Testis (tissue), 2 donors: ENCODE measurements at regions not wholly inside any gene's neighbourhood (a gene's known extent, or its start where the extent isn't known, plus 50 kb on each side); places are given as distances from the start of the nearest gene placed in this dataset.
"Not testable (repeated sequence)": the region's sequence is repeated elsewhere in the genome, so short reads cannot be mapped to it uniquely, and the experiment has no call there.

ENCODE experiments used
- DNase-seq: peaks from one replicate; pipeline ENCODE4 v3.0.0-alpha.2; 2019
- H3K27ac ChIP-seq, 2 donors: fragments of 200-600 bp; sonication (generic); one replicate each; pipeline ENCODE4 v1.5.1; 2019
- H3K27me3 ChIP-seq: fragments of 200-600 bp; sonication (generic); one replicate; pipeline ENCODE4 v1.5.1; 2019
- H3K36me3 ChIP-seq: fragments of 200-600 bp; sonication (generic); one replicate; pipeline ENCODE4 v1.5.1; 2017; ENCODE audit warnings: low read depth; ENCODE audit errors: missing control alignments
- H3K4me1 ChIP-seq: fragments of 200-600 bp; sonication (generic); one replicate; pipeline ENCODE4 v1.5.1; 2019
- H3K4me3 ChIP-seq, 2 donors: fragments of 200-600 bp; sonication (generic); one replicate each; pipeline ENCODE4 v1.5.1; 2017 to 2019
- H3K9me3 ChIP-seq: fragments of 200-600 bp; sonication (generic); one replicate; pipeline ENCODE4 v1.5.1; 2017
- POLR2A ChIP-seq: fragments of 450-650 bp; IDR thresholded peaks from one replicate; pipeline ENCODE4 v1.6.1; 2017; ENCODE audit warnings: antibody characterized with exemption, mild to moderate bottlenecking, moderate library complexity
- WGBS, 2 donors: methylation state at CpG; one replicate each; pipeline ENCODE4 v1.1.5; 2018; 5-methylcytosine and 5-hydroxymethylcytosine counted together
- intact Hi-C: fragments of 100-400 bp; cut with DNase I; formaldehyde crosslinking; loops from one replicate; pipeline ENCODE4 v1.15.1; 2023; ENCODE audit warnings: low total_unique reads
- TF ChIP-seq, protein P1 (sequence below), 3 experiments: fragments of 450-650 bp in 2 of 3; fragments of 200-600 bp in 1 of 3; sonication (generic) in 1 of 3; IDR thresholded peaks; one replicate each; pipeline ENCODE4 v1.5.1; 2016 to 2019; ENCODE audit warnings: antibody characterized with exemption in 3 of 3, mild to moderate bottlenecking in 2 of 3, moderate library complexity in 1 of 3

DNA sequence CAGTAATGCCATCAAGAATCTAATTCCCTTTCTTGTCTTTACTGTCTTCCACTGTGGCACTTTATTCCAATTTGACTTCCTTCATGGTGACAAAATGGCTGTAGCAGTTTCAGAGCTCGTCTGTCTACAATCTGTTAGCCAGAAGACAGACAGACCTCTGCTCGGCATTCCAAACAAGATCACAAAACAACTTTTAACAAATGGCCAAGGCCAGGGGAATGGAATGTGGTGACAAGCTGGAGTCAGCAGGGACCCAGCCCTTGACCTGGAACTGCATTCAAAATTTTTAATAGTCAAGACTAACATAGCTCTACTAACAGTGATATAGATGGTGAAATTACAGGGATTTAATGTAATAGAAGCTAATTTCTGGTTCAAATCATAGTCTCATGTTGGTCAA lies 637.2 kb downstream of the ETS1 start:
- no peak overlapping the region for H3K4me3 ChIP-seq
- DNase-seq = no peak
- 54 to 60% methylated on average over 2 of the region's 2 CpGs for WGBS, 2 donors
- H3K27me3 ChIP-seq = no peaks in the 10 kb centered on the region
- no peak overlapping the region for H3K27ac ChIP-seq
- no peaks in the 10 kb centered on the region for H3K9me3 ChIP-seq
- H3K36me3 ChIP-seq = peaks cover 1% of the 10 kb centered on the region
- intact Hi-C loops = no loop called here
- no peaks in the 10 kb centered on the region for H3K4me1 ChIP-seq
- TF ChIP-seq, protein P1, sequence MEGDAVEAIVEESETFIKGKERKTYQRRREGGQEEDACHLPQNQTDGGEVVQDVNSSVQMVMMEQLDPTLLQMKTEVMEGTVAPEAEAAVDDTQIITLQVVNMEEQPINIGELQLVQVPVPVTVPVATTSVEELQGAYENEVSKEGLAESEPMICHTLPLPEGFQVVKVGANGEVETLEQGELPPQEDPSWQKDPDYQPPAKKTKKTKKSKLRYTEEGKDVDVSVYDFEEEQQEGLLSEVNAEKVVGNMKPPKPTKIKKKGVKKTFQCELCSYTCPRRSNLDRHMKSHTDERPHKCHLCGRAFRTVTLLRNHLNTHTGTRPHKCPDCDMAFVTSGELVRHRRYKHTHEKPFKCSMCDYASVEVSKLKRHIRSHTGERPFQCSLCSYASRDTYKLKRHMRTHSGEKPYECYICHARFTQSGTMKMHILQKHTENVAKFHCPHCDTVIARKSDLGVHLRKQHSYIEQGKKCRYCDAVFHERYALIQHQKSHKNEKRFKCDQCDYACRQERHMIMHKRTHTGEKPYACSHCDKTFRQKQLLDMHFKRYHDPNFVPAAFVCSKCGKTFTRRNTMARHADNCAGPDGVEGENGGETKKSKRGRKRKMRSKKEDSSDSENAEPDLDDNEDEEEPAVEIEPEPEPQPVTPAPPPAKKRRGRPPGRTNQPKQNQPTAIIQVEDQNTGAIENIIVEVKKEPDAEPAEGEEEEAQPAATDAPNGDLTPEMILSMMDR (IDR thresholded peaks at IDR 0.05) = no peak
- TF ChIP-seq POLR2A = no peak

DNA sequence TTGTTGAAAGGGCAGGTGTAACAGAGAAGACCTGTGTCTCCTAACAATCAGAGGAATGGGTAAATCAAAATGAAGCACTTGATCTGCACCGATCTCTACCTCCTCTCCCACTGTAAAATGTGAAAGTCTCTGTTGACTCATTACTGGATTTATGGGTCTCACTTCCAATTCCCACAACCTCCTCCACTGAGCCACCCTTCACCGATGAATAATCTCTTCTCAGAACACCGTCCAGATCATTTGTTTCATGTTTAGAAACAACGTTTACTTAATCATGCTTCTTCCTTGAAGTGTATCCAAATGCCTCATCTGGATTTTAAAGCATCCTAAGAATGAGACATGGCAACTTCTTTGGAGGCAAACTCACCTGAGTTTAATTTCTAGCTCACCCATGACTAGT lies 643.6 kb downstream of the ETS1 start:
- no peak for DNase-seq
- Histone ChIP-seq H3K4me3 (no peak overlapping the region), H3K4me1 (no peaks in the 10 kb centered on the region), H3K9me3 (no peaks in the 10 kb centered on the region), H3K27ac (no peak overlapping the region), H3K27me3 (no peaks in the 10 kb centered on the region), H3K36me3 (no peaks in the 10 kb centered on the region)
- 41 to 51% methylated on average over 4 of the region's 4 CpGs for WGBS, 2 donors
- TF ChIP-seq, protein P1 (IDR thresholded peaks at IDR 0.05) = no peak
- TF ChIP-seq POLR2A = no peak
- intact Hi-C loops = no loop called here

DNA sequence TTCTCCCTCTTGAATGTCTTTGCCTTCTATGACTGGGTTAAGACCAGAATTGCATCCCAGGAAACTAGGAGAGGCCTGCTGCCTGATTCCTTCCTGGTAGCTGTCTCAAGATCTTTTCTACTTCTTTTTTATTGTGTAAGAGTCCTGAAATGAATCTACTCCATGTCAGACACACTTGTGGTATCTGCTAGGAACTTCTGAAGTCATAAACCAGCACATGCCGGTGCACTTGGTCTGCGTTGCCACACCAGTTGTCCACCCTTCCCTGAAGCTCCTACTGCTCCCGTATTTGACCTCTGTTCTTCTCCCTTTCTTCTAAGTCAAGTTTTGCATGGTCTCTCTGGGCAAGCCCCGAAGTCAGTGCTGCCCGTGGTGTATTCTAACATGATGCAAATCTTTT lies 644.2 kb downstream of the ETS1 start:
- Histone ChIP-seq H3K9me3 (no peaks in the 10 kb centered on the region), H3K4me1 (no peaks in the 10 kb centered on the region), H3K27ac (no peak overlapping the region), H3K27me3 (no peaks in the 10 kb centered on the region), H3K4me3 (no peak overlapping the region), H3K36me3 (no peaks in the 10 kb centered on the region)
- TF ChIP-seq, protein P1 (IDR thresholded peaks at IDR 0.05) = no peak
- no peak for TF ChIP-seq POLR2A
- intact Hi-C loops = no loop called here
- 92 to 94% methylated on average over 5 of the region's 5 CpGs for WGBS, 2 donors
- no peak for DNase-seq

DNA sequence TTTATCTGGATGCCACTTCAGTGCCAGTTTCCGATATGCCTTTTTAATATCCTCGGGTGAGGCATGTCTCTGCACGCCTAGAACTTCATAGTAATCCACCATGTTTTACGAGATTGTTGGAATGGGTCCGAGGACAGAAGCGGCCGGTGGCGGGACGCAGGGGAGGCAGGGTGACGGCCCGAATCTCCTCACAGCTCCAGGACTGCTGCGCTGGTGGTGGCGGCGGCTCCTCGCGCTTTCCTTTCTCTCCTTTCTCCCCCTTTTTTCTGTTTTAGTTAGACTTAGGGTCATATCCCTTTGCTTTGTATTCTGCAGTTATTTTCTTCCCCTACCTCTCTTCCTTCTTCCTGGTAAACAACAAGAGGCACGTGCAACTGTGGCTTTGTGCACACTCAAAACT lies 645.8 kb downstream of the ETS1 start:
- H3K9me3 ChIP-seq, intact Hi-C loops, DNase-seq, H3K4me1 ChIP-seq, H3K4me3 ChIP-seq, H3K27me3 ChIP-seq, H3K36me3 ChIP-seq, H3K27ac ChIP-seq: not testable (repeated sequence)
- 69 to 72% methylated on average over 17 of the region's 17 CpGs for WGBS, 2 donors

DNA sequence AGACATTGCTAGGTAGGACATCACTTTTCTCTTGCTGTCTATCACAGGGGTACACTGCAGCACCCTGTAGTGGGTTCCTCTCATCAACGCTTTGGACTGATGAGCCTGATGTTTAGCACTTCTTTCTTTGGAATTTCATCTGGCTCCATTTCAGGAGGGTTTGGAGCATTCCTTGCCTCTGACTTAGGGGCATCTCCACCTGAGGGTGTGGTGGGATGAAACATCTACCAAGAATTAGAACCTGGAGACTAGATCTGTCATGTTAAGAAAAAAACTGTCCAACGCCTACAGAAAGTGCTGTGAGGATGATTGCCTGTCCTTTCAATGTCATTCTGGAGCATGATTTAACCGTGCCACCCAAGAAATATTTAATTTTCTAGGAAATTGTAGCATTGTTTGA lies 648.4 kb downstream of the ETS1 start:
- Histone ChIP-seq H3K27me3 (no peaks in the 10 kb centered on the region), H3K36me3 (no peaks in the 10 kb centered on the region), H3K4me1 (no peaks in the 10 kb centered on the region), H3K4me3 (no peak overlapping the region), H3K27ac (no peak overlapping the region), H3K9me3 (no peaks in the 10 kb centered on the region)
- no peak for DNase-seq
- TF ChIP-seq POLR2A = no peak
- TF ChIP-seq, protein P1 (IDR thresholded peaks at IDR 0.05) = no peak
- intact Hi-C loops = no loop called here
- WGBS, 2 donors = 89 to 97% methylated on average over 3 of the region's 3 CpGs
